Breast epithelium (tissue), 3 donors: ENCODE measurements at regions not wholly inside any gene's neighbourhood (a gene's known extent, or its start where the extent isn't known, plus 50 kb on each side); places are given as distances from the start of the nearest gene placed in this dataset.

Experiments
- CTCF ChIP-seq, 3 donors: fragments of 450-650 bp; IDR thresholded peaks; one replicate each; pipeline ENCODE4 v1.5.1; 2016 to 2017; ENCODE audit warnings: antibody characterized with exemption in 3 of 3, mild to moderate bottlenecking in 3 of 3, moderate library complexity in 3 of 3
- POLR2A ChIP-seq: fragments of 450-650 bp; IDR thresholded peaks from one replicate; pipeline ENCODE4 v1.6.1; 2016; ENCODE audit warnings: antibody characterized with exemption, mild to moderate bottlenecking, moderate library complexity
- POLR2AphosphoS5 ChIP-seq, 3 donors: sonication (generic); formaldehyde crosslinking; IDR thresholded peaks; one replicate each; pipeline ENCODE4 v1.6.1; 2017; ENCODE audit warnings: antibody characterized with exemption in 3 of 3

- no peak for TF ChIP-seq POLR2A
- TF ChIP-seq CTCF (IDR thresholded peaks at IDR 0.05) = no peak
- no peak for TF ChIP-seq POLR2AphosphoS5 (IDR thresholded peaks at IDR 0.05)
These were observed 344.5 kb downstream of the RWDD3 start for GRCh38 chr1:95578462-95578861.
